ENCODE measurements at regions not wholly inside any gene's neighbourhood (a gene's known extent, or its start where the extent isn't known, plus 50 kb on each side); places are given as distances from the start of the nearest gene placed in this dataset.

DNA sequence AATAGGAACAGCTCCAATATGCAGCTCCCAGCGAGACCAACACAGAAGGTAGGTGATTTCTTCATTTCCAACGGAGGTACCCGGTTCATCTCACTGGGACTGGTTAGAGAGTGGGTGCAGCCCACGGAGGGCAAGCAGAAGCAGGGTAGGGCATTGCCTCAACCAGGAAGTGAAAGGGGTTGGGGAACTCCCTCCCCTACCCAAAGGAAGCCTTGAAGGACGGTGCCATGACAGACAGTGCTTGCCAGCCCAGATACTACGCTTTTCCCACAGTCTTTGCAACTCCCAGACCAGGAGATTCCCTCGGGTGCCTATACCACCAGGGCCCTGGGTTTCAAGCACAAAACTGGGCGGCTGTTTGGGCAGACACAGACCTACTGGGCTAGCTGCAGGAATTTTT, 576.9 kb upstream of the NECTIN3 start:
- Histone ChIP-seq H3K4me3 (replicated peaks; ENCODE audit: insufficient read depth, low read length) (no peak overlapping the region), H3K27ac (replicated peaks) (no peak overlapping the region), H3K27me3 (ENCODE audit: insufficient read depth, poor library complexity, severe bottlenecking) (no peaks in the 10 kb centered on the region)
- TF ChIP-seq, protein P1, sequence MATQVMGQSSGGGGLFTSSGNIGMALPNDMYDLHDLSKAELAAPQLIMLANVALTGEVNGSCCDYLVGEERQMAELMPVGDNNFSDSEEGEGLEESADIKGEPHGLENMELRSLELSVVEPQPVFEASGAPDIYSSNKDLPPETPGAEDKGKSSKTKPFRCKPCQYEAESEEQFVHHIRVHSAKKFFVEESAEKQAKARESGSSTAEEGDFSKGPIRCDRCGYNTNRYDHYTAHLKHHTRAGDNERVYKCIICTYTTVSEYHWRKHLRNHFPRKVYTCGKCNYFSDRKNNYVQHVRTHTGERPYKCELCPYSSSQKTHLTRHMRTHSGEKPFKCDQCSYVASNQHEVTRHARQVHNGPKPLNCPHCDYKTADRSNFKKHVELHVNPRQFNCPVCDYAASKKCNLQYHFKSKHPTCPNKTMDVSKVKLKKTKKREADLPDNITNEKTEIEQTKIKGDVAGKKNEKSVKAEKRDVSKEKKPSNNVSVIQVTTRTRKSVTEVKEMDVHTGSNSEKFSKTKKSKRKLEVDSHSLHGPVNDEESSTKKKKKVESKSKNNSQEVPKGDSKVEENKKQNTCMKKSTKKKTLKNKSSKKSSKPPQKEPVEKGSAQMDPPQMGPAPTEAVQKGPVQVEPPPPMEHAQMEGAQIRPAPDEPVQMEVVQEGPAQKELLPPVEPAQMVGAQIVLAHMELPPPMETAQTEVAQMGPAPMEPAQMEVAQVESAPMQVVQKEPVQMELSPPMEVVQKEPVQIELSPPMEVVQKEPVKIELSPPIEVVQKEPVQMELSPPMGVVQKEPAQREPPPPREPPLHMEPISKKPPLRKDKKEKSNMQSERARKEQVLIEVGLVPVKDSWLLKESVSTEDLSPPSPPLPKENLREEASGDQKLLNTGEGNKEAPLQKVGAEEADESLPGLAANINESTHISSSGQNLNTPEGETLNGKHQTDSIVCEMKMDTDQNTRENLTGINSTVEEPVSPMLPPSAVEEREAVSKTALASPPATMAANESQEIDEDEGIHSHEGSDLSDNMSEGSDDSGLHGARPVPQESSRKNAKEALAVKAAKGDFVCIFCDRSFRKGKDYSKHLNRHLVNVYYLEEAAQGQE (IDR thresholded peaks at IDR 0.05; ENCODE audit: insufficient replicate concordance, low read depth), result no peak
- no peak for TF ChIP-seq POLR2AphosphoS5 (IDR thresholded peaks at IDR 0.05; ENCODE audit: low read depth)
- no peak for DNase-seq (ENCODE audit: low read depth in 1 of 2, low spot score in 1 of 2)

DNA sequence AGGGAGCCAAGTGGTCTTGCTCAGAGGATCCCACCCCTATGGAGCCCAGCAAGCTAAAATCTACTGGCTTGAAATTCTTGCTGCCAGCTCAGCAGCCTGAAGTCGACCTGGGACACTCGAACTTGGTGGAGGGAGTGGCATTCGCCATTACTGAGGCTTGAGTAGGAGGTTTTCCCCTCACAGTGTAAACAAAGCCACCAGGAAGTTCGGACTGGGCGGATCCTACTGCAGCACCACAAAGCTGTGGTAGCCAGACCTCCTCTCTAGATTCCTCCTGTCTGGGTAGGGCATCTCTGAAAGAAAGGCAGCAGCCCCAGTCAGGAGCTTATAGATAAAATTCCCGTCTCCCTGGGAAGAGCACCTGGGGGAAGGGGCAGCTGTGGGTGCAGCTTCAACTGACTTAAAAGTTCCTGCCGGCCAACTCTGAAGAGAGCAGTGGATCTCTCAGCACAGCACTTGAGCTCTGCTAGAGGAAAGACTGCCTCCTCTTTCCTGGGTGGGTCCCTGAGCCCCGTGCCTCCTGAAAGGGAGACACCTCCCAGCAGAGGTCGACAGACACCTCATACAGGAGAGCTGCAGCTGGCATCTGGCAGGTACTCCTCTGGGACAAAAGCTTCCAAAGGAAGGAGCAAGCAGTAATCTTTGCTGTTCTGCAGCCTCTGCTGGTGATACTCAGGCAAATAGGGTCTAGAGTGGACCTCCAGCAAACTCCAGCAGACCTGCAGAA, 576.3 kb upstream of the NECTIN3 start:
- Histone ChIP-seq H3K4me3 (replicated peaks; ENCODE audit: insufficient read depth, low read length) (no peak overlapping the region), H3K27ac (replicated peaks) (no peak overlapping the region), H3K27me3 (ENCODE audit: insufficient read depth, poor library complexity, severe bottlenecking) (no peaks in the 10 kb centered on the region)
- no peak for TF ChIP-seq GABPA (IDR thresholded peaks at IDR 0.05; ENCODE audit: low read depth)
- no peak for DNase-seq (ENCODE audit: low read depth in 1 of 2, low spot score in 1 of 2)

DNA sequence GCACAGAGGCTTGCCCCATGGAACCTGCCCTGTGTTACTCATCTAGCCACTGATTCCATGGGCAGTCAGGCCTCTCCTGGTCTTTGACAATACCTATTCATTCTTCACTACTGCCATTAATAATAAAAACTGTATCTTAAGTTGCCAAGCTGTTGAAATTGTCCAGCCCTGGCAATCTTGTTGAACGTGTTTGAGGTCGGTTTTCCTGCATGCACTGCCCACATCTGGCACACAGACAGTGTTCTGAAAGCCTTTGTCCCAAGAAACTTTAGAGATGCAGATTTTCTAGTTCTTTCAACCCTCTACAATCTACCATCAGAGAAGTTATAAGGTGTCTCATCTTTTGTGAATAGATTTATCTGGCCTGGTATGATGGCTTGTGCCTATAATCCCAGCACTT, 567.2 kb upstream of the NECTIN3 start:
- Histone ChIP-seq H3K4me3 (replicated peaks; ENCODE audit: insufficient read depth, low read length) (no peak overlapping the region), H3K27me3 (ENCODE audit: insufficient read depth, poor library complexity, severe bottlenecking) (no peaks in the 10 kb centered on the region), H3K27ac (replicated peaks) (no peak overlapping the region)
- DNase-seq (ENCODE audit: low read depth in 1 of 2, low spot score in 1 of 2), result no peak
- TF ChIP-seq GABPA (IDR thresholded peaks at IDR 0.05; ENCODE audit: low read depth), result no peak
- TF ChIP-seq, protein P2, sequence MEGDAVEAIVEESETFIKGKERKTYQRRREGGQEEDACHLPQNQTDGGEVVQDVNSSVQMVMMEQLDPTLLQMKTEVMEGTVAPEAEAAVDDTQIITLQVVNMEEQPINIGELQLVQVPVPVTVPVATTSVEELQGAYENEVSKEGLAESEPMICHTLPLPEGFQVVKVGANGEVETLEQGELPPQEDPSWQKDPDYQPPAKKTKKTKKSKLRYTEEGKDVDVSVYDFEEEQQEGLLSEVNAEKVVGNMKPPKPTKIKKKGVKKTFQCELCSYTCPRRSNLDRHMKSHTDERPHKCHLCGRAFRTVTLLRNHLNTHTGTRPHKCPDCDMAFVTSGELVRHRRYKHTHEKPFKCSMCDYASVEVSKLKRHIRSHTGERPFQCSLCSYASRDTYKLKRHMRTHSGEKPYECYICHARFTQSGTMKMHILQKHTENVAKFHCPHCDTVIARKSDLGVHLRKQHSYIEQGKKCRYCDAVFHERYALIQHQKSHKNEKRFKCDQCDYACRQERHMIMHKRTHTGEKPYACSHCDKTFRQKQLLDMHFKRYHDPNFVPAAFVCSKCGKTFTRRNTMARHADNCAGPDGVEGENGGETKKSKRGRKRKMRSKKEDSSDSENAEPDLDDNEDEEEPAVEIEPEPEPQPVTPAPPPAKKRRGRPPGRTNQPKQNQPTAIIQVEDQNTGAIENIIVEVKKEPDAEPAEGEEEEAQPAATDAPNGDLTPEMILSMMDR (IDR thresholded peaks at IDR 0.05; ENCODE audit: insufficient read depth, low read length), result no peak
- no peak for TF ChIP-seq SPI1 (IDR thresholded peaks at IDR 0.05; ENCODE audit: borderline replicate concordance, low read depth)
- no peak for TF ChIP-seq POLR2AphosphoS5 (IDR thresholded peaks at IDR 0.05; ENCODE audit: low read depth)
- TF ChIP-seq, protein P1 (IDR thresholded peaks at IDR 0.05; ENCODE audit: insufficient replicate concordance, low read depth), result no peak

DNA sequence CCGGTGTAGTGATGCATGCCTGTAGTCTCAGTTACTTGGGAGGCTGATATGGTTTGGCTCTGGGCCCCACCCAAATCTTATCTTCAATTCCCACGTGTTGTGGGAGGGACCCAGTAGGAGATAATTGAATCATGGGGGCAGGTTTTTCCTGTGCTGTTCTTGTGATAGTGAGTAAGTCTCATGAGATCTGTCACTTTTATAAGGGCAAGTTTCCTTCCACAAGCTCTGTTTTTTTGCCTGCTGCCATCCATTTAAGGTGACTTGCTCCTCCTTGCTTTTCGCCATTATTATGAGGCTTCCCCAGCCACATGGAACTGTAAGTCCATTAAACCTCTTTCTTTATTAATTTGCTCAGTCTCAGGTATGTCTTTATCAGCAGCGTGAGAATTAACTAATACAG, 566.7 kb upstream of the NECTIN3 start:
- Histone ChIP-seq H3K27ac (replicated peaks) (no peak overlapping the region), H3K4me3 (replicated peaks; ENCODE audit: insufficient read depth, low read length) (no peak overlapping the region), H3K27me3 (ENCODE audit: insufficient read depth, poor library complexity, severe bottlenecking) (no peaks in the 10 kb centered on the region)
- no peak for DNase-seq (ENCODE audit: low read depth in 1 of 2, low spot score in 1 of 2)
- TF ChIP-seq GABPA (IDR thresholded peaks at IDR 0.05; ENCODE audit: low read depth), result no peak
- no peak for TF ChIP-seq SPI1 (IDR thresholded peaks at IDR 0.05; ENCODE audit: borderline replicate concordance, low read depth)
- TF ChIP-seq, protein P1 (IDR thresholded peaks at IDR 0.05; ENCODE audit: insufficient replicate concordance, low read depth), result no peak
- TF ChIP-seq, protein P2 (IDR thresholded peaks at IDR 0.05; ENCODE audit: insufficient read depth, low read length), result no peak
- no peak for TF ChIP-seq POLR2AphosphoS5 (IDR thresholded peaks at IDR 0.05; ENCODE audit: low read depth)
